ENCODE measurements at regions not wholly inside any gene's neighbourhood (a gene's known extent, or its start where the extent isn't known, plus 50 kb on each side); places are given as distances from the start of the nearest gene placed in this dataset.

DNA sequence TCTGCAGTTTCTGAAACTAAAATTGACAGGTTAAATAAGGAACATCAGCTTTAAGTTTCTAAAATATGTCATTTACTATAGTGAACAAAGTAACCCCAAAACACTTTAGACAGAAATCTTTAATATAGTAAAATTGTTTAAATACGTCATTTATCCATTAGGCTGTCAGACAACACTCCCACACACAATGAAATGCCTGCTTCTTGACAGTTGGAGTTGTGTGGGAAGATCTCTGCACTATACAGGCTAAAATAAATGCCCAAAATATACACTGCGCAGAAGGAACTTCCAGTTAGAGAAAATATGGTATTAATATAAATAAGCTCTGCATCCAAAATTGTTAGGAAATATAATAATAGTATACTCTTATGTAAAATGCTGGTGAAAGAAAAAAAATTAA, 794.4 kb downstream of the CDH18 start:
- no peak for TF ChIP-seq CTCF (IDR thresholded peaks at IDR 0.05; ENCODE audit: insufficient read depth, low read length)
- H3K4me3 ChIP-seq (ENCODE audit: low read depth, low read length): no peak overlapping the region
- no peak for DNase-seq (ENCODE audit: low read depth)

DNA sequence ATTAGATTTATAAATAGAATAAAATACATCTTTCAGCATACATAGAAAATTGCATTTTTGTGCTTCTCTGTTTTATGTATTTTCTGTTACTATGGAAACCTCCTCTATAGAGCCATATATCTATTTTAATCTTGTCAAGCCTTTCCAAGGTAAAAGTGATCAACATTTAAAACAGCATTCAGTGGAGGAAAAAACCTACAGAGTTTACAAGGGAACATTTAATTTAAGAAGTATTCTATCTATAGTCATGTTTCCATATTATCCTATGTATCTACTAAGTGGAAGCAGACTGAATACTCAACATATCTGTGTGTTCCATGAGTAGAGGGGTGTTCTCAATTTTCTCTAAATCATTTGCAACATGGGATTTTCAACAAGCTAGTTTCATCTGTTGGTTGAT, 791.4 kb downstream of the CDH18 start:
- TF ChIP-seq CTCF (IDR thresholded peaks at IDR 0.05; ENCODE audit: insufficient read depth, low read length): no peak
- DNase-seq (ENCODE audit: low read depth): no peak
- no peak overlapping the region for H3K4me3 ChIP-seq (ENCODE audit: low read depth, low read length)

GRCh38 chr5:19200251-19200650, 787.7 kb downstream of the CDH18 start:
- no peak overlapping the region for H3K4me3 ChIP-seq (ENCODE audit: low read depth, low read length)
- DNase-seq (ENCODE audit: low read depth): no peak
- TF ChIP-seq CTCF (IDR thresholded peaks at IDR 0.05; ENCODE audit: insufficient read depth, low read length): no peak

DNA sequence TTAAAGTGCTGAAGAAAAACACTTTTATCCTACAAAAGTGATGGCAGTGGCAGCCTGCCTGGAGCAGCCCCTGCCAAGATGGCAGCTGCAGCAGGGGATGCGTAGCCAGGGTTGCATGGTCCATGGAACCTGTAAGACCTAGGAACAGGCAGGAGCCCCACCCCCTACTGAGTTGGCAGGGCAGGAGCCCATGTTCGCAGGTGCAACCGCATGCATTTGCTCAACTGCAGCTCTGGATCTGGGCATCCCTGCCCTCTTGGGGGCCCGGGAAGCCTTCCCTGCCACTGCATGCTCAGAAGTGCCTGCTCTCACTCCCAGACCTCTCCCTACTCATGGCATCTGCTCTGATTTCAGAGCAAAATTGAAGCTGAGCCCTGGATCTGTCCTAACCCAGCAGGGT, 779.6 kb downstream of the CDH18 start:
- no peak overlapping the region for H3K4me3 ChIP-seq (ENCODE audit: low read depth, low read length)
- DNase-seq (ENCODE audit: low read depth): no peak
- TF ChIP-seq CTCF (IDR thresholded peaks at IDR 0.05; ENCODE audit: insufficient read depth, low read length): no peak

GRCh38 chr5:19210886-19211285, 777.1 kb downstream of the CDH18 start:
- H3K4me3 ChIP-seq (ENCODE audit: low read depth, low read length): no peak overlapping the region
- TF ChIP-seq CTCF (IDR thresholded peaks at IDR 0.05; ENCODE audit: insufficient read depth, low read length): no peak
- DNase-seq (ENCODE audit: low read depth): no peak

DNA sequence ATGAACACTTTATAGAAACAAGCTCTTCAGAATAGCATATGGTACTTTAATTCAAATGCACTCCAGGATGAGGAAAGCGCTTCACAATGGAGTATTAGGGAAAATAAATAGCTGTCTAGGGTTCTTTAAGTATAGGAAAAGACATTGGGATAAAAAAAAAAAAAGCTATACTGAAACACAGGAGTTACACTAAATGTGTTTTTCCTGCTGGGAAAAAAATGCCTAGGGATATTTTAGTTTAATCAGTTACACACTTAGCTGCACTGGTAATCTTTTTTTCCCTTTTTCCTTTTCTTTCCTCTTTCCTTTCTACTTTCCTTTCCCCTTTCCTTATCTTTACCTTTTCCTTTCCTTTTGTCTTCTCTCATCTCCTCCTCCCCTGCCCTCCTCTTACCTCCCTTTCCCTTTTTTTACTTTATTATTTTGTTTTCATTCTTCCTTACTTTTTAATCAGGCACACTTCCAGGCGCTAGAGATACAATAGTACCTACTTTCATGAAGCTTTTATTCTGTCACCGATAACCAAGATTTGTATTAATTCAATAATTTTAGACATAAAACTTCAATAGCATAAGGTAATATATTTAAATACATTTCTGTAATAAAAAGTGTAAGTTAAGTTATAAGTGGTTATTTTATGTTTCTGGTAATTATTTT, 758.7 kb downstream of the CDH18 start:
- no peak for TF ChIP-seq CTCF (IDR thresholded peaks at IDR 0.05; ENCODE audit: insufficient read depth, low read length)
- no peak overlapping the region for H3K4me3 ChIP-seq (ENCODE audit: low read depth, low read length)
- DNase-seq (ENCODE audit: low read depth): no peak

DNA sequence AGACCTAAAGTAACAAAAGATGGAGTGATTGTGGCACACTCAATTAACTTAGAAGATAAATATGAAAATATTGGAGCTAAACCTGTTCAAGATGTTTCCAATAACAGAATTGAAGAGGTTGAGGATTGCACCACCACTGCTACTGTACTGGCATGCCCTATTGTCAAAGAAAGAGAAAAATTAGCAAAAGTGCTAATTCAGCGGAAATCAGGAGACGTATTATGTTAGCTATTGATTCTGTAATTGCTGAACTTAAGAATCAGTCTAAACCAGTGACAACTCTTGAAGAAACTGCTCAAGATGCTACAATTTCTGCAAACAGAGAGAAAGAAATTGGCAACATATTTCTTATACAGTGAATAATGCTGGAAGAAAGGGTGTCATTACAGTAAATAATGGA, 754.4 kb downstream of the CDH18 start:
- no peak for DNase-seq (ENCODE audit: low read depth)
- TF ChIP-seq CTCF (IDR thresholded peaks at IDR 0.05; ENCODE audit: insufficient read depth, low read length): no peak
- H3K4me3 ChIP-seq (ENCODE audit: low read depth, low read length): no peak overlapping the region

Data from fibroblast of the aortic adventitia (primary cell).